ENCODE measurements at regions not wholly inside any gene's neighbourhood (a gene's known extent, or its start where the extent isn't known, plus 50 kb on each side); places are given as distances from the start of the nearest gene placed in this dataset.

DNA sequence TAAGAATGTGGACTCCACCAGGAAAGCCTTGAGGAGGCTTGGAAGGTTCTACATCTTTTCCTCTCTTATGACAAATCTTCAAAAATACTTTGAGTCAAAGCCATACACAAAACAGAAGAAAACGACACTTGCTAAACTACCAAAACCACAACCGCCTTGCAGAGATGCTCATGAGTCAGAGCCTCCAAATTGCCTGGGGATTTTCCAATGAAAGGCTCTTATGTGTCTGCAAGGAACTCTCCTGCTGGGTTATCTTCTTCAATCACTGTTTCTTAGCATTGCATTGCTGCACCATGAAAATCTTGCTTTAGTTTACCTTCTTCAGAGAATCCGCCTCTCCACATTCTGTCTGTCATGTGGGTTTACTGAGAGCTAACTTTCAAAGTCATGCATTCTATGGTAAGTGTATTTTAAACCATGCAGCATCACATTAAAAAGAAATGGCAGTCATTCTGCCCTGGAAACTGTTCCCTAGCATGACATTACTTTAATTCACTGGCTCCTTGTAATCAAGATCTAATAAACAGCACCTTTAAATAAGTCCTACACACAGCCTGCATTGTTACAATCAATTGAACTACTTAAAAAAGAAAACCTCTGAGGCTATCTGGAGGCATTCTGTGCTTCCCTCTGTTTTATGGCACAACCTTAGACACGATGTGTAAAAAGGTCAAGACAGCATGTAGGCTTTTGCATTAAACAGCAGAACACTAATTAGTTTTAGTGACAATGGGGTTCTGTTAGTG lies 210.0 kb upstream of the FOXD3 start:
- DNase-seq (ENCODE audit: insufficient read length, low spot score), result no peak
- no peak for FAIRE-seq

DNA sequence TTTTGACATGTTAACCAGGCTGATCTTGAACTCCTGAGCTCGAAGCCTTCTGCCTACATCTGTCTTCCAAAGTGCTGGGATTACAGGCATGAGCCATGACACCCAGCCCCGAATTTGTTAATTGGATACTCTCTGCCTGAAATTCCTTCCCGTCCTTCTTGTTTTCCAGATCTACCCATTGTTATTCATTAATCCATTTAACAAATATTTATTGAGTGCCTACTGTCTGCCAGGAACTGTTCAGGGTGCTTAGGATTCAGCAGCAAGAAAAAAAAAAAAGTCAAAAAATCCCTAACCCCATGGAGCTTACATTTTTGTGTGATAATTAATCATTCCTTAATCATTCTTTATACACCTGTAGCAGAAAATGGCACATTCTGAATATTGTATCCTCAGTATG lies 206.8 kb upstream of the FOXD3 start:
- DNase-seq (ENCODE audit: insufficient read length, low spot score) (no peak), FAIRE-seq (no peak)

DNA sequence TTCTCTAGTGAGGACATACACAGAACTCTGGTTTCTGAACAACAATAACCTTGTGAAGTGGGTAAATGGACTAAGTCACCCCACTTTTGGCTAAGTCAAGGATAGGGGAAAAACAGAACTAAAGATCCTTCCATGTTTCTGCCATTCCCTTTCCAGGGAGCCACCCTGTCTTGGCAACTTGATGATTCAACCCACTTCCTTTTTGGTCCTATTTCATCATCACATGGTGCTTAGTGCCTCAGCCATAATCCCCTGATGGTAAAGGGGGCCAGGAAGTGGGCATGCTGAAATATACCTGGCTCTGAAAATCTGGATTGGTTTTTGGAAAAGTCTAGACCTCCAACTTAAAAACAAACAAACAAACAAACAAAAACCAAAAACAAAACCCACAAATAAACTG lies 206.4 kb upstream of the FOXD3 start:
- DNase-seq (ENCODE audit: insufficient read length, low spot score) (no peak), FAIRE-seq (no peak)

- no peak for DNase-seq (ENCODE audit: insufficient read length, low spot score)
- FAIRE-seq, result no peak
Measured at GRCh38 chr1:63119575-63120155, 202.7 kb upstream of the FOXD3 start.

DNA sequence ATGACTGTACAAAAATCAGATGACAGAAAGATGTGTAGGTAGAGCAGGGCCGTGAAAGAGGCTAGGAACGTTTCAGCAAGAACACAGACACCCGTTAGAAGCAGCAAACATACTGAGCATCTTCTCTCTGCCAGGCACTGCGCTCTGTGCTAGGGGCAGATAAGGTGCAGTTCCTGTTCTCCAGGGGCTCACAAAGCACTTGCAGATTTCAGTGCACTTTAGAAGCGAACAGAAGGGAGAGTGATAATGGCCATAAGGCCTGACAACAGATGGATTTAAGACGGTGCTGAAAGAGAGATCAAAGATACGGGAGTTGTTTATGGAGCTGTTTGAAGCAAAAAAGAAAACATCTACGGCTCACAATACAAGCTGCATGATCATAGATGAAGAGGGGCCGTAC lies 200.3 kb upstream of the FOXD3 start:
- DNase-seq (ENCODE audit: insufficient read length, low spot score) (no peak), FAIRE-seq (no peak)

DNA sequence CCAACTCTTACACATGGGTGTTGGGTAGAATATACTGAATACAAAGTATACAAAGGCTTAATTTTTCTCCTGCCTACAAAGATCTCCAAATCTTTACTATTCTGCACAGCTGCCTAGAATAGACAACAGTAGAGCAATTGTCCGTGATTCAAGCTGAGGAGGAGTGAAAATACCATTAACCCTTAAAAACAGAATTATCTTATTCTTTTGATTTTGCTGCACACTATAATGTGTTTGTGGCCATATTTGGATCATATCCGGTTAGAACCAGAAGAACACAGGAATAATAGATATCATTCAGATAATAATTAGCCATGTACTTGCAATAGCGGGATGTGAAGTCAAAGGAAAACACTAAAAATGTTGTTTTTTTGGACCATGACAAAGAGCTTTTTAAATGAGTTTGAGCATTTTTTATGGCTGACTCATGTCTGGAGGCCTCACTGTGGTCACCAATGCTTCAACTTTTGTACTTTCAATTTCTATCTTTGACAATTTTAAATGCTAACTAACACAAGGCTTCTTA lies 197.6 kb upstream of the FOXD3 start:
- DNase-seq (ENCODE audit: insufficient read length, low spot score) (no peak), FAIRE-seq (no peak)

DNA sequence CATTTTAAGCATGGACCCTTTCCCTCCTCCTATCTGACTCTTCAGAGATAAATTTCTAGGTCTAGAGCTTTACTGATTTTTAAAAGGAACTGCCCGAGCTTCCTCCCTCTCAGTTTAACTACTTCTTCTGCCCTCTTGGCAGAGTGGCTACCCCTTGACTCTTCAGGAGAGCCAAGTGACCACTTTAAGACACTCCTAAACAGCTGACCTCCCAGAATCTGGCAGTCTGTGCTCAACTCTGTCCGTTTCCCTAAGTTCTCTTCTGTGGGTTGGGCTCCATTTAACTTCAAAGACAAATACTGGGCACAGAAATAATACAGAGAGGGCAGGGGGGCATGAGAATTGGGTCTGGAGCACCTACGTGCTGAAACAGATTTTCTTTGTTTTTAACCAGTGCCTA lies 196.3 kb upstream of the FOXD3 start:
- FAIRE-seq, result no peak

DNA sequence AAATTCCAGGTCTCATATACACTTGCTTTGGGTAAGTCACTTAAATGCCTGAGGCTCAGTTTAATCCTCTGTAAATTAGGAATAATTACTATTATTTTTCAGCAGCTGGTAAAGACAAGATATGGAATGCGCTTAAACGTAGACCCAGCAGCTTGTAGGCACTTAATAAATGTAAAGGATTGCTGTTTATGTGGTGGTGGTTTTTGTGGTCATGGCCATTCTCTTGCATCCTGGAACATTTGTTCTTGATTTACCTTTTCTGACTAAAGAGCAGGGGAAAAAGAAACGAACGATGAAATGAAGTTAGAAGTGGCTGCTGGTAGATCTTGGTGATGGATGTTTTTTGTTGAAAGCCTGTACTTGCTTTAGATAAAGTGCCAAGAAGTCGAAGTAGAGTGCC lies 195.0 kb upstream of the FOXD3 start:
- DNase-seq (ENCODE audit: insufficient read length, low spot score), result no peak
- no peak for FAIRE-seq

More for the DNA sequence above, 196.3 kb upstream of the FOXD3 start:
- no peak for DNase-seq (ENCODE audit: insufficient read length, low spot score)

- FAIRE-seq, result no peak
- DNase-seq (ENCODE audit: insufficient read length, low spot score), result no peak
Measured at GRCh38 chr1:63128556-63128955, 193.8 kb upstream of the FOXD3 start.

DNA sequence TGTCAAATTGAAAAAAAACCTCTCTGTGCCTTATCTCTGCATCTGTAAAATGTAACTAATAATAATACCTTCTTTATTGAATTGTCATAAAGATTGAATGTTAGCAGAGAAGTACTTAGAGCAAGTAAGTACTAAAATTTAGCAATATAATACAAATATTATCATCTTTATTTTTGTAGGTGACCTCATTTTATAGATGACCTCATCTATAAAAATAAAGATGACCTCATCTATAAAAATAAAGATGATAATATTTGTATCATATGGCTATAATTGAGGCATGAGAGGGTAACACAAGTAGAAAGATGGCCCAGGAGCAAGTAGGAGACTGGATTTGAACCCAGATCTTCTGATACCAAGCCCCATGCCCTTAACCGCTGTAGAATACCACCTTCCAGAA lies 193.2 kb upstream of the FOXD3 start:
- FAIRE-seq (no peak), DNase-seq (ENCODE audit: insufficient read length, low spot score) (no peak)

- DNase-seq (ENCODE audit: insufficient read length, low spot score), result no peak
- FAIRE-seq, result no peak
Measured at GRCh38 chr1:63129855-63130254, 192.5 kb upstream of the FOXD3 start.

DNA sequence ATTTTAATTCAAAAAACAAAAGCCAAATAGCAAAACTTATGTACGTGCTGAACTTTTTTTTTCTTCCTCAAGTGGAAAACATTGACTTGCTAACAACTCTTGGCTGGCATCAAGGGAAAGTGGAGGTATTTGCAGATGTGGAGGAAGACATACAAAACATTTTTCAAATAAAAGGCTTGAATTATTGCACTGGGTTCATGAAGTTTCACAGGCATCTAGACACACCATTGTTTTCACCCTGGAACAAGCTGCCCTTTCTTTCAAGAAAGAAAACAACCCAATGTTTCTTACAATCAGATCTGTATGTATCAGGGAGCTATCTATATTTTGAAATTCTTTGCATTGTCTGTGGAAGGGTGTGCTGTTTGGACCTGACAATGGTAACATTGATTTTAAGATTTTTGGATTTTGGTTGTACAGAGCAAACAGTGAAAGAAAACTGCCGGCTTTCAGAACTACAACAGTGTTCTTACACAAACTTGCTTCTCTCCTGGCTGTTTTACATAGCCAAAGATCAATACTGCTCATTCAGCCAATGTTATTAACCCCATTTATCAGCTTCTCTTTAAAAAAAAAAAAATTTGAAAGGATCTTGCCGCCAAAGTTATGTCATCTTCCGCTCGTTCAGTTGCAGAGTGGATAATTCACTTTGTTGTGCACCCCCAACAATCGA lies 187.7 kb upstream of the FOXD3 start:
- DNase-seq (ENCODE audit: insufficient read length, low spot score) (no peak), FAIRE-seq (no peak)

DNA sequence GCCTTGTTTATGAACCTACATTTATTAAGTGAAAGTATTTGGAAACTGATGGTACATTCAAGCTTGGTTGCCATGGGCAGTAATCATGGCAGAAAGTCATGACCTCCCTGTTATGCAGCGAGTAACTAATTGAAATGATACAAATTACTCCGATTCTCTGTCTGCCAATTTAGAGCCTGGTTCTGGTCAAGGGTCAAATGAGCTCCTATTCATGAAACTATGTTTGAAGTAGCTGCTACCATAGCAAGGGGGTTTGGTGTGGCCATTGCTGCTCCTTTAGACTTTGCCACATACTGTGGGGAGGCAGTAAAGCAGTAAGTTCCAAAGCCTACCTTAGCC lies 187.2 kb upstream of the FOXD3 start:
- FAIRE-seq, result no peak
- no peak for DNase-seq (ENCODE audit: insufficient read length, low spot score)

DNA sequence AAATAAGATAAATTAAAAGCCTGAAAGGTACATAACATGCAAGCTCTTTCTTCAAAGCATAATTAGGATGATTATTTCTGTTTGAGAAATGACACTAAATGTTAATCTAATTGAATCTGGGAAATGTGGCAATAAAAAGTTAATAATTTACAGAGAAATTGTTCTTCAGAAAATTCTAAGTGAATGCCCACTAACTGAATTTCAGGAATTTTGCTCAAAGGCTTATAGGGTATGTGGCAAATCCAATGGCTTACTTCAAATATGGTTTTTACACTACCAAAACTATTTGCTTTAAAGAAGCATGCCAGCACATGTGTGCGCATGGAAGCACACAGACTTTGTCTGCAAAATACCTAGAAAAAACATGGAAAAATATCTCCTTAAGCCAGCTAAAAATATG lies 186.6 kb upstream of the FOXD3 start:
- DNase-seq (ENCODE audit: insufficient read length, low spot score) (no peak), FAIRE-seq (no peak)

DNA sequence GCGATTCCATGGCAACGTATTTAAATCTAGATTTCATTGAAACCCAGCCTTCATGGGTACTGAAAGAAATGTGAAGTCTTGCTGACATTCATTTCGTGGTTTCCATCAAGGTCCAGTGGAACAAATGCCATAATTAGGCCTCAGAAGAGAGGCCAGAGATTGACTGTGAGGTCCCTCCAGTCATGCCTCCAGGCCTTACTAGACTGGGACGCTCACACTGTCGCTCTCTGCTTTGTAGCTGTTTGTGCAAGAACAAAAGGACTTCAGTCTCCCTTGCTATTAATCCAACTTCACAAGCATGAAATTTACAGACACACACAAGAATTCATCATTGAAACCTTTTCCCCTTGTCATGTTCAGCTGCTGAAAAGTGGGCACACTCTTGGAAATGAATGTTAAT lies 180.4 kb upstream of the FOXD3 start:
- DNase-seq (ENCODE audit: insufficient read length, low spot score), result no peak
- no peak for FAIRE-seq

DNA sequence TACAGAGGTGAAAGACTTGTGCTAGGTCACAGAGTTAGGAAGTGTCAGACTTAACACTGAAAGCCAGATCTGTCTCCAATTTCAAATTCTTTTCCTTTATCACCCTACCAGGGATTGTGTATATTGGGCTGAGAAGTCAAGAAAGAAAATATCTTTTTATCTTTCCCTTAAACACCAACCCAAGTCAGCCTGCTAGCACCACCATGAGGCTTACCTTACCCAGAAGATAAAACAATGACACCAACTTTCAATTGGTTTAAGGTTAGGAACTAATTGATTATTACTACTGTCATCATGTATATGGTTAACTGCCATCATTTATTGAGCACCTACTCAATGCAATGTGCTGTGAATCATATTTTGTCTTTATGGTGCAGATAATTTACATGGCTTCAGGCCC lies 178.9 kb upstream of the FOXD3 start:
- FAIRE-seq, result no peak
- no peak for DNase-seq (ENCODE audit: insufficient read length, low spot score)

DNA sequence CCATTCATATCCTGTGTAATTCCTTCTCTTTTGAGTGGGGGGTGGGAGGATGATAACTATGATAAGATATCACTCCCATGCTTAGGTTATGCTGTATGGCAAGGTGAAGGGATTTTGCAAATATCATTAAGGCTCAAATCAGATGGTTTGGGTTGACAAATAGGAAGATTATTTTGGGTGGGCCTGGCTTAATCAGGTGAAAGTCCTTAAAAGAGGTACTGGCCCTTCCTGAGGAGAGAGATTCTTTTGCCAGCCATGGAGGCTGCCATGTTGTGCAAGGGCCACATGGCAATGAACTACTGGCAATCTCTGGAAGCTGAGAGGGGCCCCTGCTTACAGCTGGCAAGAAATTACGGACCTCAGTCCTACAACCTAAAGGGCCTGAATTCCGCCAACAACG lies 174.6 kb upstream of the FOXD3 start:
- FAIRE-seq (no peak), DNase-seq (ENCODE audit: insufficient read length, low spot score) (no peak)

DNA sequence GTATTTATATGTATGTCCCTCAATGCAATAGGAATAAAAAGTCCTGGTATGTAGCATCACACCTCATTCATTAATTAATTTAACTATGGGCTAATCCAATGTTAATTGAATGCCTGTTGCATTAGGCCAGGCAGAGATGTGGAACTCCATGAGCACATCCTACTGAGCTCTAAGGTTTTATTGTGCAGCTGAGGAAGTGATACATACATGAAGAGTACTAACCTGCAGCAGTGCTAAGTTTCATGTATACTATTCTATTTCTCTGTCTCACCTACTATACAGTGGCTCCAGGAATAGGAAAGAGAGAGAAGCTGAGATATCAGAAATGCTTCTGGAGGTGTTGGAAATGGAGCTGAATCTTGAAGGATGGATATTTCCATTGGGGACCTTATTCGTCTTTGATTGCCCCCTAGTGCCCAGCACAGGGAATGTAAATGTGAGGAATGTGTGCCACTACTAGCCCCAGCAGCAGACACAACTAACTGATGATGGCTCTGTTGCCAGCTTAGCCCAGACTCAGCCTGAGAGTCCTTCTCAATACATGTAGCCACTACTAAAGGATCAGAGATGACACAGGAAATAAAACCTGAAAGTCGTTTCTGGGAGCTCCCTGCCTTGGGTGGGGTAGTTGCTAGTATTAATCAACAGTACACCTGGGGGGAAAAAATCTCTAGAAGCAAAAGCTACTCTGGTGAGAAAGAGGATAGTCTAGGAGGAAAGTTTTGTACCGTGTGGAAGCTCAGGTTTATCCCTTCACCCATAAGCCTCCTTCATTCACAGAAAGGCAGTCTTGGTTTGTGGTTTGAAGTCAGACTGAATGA lies 173.3 kb upstream of the FOXD3 start:
- DNase-seq (ENCODE audit: insufficient read length, low spot score), result peak; percentile 13
- FAIRE-seq, result no peak

- no peak for DNase-seq (ENCODE audit: insufficient read length, low spot score)
- no peak for FAIRE-seq
Measured at GRCh38 chr1:63152572-63152971, 169.8 kb upstream of the FOXD3 start.

- DNase-seq (ENCODE audit: insufficient read length, low spot score) (no peak), FAIRE-seq (no peak)
Measured at GRCh38 chr1:63155437-63155836, 166.9 kb upstream of the FOXD3 start.

DNA sequence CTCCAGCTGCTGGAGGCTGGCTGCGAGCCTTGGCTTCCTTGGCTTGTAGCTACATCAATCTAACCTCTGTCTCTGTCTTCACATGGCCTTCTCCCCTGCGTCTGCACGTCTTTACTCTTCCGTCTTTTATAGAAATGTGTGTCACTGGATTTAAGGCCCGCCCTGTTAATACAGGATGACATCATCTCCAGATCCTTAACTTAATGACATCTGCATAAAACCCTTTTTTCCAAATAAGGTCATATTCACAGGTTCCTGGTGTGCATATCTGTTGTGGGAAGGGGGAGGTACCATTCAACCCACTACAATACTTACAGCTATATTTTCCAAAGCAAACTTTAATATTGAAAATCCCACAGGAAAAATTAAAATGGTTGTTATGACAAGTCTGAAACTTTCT lies 165.3 kb upstream of the FOXD3 start:
- DNase-seq (ENCODE audit: insufficient read length, low spot score) (no peak), FAIRE-seq (no peak)

All from HTR-8/SVneo (cell line).